Omental fat pad (tissue), 3 donors: ENCODE measurements at regions not wholly inside any gene's neighbourhood (a gene's known extent, or its start where the extent isn't known, plus 50 kb on each side); places are given as distances from the start of the nearest gene placed in this dataset.

ENCODE experiments used
- ATAC-seq: fragments of 150-250 bp; one replicate; pipeline ENCODE4 v1.9.1; 2016; ENCODE audit warnings: mild to moderate bottlenecking, moderate library complexity; ENCODE audit not compliant: low FRiP score
- DNase-seq: peaks from one replicate; pipeline ENCODE4 v3.0.0-alpha.2; 2019; ENCODE audit warnings: low spot score
- TF ChIP-seq, protein P1 (sequence below), 3 donors: fragments of 450-650 bp; IDR thresholded peaks; one replicate each; pipeline ENCODE4 v1.5.1; 2016 to 2017; ENCODE audit warnings: antibody characterized with exemption in 3 of 3, mild to moderate bottlenecking in 3 of 3, moderate library complexity in 2 of 3

DNA sequence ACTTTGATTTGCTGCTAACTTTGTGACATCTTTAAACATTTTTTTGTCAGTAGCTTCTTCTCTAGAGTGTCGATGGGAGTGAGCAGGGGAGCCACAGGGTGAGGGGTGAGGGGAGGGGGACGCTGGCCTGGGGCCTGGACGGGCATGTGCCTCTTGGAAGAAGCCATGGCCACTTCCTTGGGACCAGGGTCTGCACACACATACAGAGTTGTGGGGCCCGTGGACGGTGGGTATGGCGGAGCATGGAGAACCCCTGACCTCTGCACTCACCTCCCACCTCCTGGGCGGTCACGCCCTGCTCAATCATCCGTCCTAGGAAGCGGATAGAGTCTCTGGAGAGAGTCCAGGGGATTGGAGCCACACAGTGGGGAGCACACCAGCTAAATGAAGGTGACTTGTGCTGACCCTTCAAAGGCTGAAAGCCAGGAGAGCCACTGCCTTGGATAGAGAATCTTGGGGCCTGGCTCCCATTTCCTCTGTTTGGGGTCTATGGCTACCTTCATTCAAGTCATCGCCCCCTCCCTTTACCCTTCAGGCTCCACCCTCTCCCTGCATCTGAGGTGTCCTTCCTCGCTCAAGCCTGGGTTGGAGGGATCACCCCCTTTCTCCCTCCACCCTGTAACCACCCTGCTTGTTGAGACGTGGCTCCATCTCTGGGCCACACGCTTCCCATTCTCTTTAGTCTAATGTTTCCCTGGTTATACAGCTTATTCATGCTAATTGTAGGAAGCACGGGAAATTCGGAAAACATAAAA, 63.9 kb upstream of the HAAO start:
- ATAC-seq, result no peak
- no peak for DNase-seq
- TF ChIP-seq, protein P1, sequence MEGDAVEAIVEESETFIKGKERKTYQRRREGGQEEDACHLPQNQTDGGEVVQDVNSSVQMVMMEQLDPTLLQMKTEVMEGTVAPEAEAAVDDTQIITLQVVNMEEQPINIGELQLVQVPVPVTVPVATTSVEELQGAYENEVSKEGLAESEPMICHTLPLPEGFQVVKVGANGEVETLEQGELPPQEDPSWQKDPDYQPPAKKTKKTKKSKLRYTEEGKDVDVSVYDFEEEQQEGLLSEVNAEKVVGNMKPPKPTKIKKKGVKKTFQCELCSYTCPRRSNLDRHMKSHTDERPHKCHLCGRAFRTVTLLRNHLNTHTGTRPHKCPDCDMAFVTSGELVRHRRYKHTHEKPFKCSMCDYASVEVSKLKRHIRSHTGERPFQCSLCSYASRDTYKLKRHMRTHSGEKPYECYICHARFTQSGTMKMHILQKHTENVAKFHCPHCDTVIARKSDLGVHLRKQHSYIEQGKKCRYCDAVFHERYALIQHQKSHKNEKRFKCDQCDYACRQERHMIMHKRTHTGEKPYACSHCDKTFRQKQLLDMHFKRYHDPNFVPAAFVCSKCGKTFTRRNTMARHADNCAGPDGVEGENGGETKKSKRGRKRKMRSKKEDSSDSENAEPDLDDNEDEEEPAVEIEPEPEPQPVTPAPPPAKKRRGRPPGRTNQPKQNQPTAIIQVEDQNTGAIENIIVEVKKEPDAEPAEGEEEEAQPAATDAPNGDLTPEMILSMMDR (IDR thresholded peaks at IDR 0.05), result no peak

DNA sequence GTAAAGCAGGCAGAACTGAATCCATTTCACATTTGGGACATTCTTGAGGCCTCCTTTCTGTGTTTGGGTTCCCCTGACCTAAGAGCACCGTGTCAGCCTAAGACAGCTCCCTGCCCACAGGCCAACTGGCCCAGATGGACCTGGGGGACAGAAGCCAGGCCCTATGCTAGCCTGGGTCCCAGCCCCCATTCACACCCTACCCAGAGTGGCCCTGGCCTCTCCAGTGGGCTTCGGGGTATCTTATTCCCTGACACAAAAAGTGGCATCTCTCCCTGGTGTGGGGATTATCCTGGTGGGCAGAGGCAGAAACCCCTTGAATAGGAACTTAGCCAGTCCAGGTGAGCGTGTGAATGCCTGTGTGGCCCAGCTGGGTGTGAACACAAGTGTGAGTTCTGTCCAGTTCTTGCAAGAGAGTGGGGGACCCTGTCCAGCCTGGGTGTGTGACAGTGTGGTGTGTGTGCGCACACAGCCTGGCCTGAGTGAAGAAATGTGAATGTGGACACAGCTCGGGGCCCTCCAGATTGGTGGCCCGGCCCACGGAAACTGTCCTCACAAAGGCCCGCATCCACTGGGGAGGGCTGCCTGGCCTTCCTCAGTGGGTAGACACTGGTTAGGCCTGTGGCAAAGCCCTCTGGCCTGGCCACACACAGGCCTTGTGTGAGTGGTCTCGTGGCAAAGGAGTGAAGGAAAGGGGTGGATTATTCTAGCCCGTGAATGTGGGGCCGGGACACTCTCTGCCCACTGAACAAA, 63.0 kb upstream of the HAAO start:
- TF ChIP-seq, protein P1 (IDR thresholded peaks at IDR 0.05), result no peak
- ATAC-seq (no peak), DNase-seq (no peak)

DNA sequence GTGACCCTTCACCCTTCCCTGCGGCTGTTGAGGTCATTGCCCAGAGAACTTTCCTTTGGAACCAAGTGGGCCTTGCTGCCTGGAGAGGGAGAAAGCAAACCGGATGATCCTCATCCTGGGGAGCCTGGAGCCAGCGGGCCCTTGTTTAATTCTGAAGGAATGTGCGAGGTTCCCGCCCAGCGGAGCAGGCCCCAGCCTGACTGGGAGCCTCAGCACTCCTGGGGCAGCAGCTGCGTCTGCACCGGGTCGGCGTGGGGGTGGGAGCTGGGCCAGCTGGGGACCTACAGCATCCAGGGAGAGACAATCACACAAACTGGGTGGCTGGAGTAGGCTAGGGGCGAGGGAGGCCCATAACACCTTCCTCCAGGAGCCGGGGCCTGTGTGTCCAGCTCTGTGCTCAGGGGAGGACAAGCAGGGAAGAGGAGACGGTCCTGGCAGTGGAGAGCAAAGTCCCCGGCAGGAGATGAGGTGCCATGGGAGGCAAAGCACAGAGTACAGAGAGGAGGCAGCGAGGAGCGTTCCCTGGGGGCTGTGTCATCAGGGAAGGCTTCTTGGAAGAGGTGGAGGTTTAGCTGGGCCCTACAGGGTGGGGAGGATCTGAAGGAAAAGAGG, 61.9 kb upstream of the HAAO start:
- TF ChIP-seq, protein P1 (IDR thresholded peaks at IDR 0.05), result no peak
- ATAC-seq, result no peak
- DNase-seq, result no peak

DNA sequence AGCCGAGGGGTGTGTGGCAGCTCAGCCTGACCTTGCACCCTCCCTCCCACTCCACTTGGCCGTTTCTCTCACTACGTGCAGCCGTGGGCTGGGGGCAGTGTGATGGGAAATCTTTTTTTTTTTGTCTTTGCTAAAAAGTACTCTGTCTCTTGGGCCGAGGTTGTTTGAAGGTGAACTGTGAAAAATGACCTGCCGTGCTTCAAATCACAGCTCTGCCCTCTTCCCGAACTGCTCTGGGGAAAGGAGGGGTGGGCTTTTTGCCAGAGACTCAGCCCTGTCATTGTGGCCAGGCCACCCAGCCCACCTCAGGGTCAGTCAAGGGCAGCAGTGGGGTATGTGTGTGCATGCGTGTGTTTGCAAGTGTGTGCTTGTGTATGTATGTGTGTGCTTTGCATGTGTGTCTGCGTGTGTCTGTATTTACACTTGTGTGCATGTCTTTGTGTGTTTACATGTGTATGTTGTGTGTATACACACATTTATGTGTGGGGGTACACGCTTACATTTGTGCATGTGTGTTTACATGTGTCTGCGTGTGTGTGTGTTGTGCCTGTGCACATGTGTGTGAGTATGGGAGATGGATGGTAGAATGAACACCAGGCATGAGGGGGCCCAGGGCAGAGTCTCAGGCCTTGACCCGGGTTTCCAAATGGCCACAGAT, 61.3 kb upstream of the HAAO start:
- no peak for DNase-seq
- TF ChIP-seq, protein P1 (IDR thresholded peaks at IDR 0.05), result no peak
- no peak for ATAC-seq

DNA sequence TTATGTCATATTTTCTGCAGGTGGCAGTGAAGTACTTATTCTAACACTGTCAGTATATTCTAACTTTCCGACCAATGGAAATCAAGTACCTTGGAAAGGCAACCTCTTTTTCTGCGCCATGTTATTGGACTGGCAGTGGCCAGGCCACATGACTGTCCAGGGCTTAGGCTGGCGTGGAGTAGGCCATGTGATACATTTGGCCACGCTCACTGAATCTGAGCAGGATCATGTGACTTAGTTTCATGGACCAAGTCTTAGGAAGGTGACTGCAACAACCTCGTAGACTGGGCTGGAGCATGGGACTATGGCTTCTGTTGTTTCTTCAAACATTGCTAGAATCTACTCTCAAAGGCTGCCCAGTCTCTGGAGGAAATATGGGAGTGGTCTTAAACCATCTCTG, 60.4 kb upstream of the HAAO start:
- DNase-seq (no peak), ATAC-seq (peak; percentile 13)
- TF ChIP-seq, protein P1 (IDR thresholded peaks at IDR 0.05), result no peak

DNA sequence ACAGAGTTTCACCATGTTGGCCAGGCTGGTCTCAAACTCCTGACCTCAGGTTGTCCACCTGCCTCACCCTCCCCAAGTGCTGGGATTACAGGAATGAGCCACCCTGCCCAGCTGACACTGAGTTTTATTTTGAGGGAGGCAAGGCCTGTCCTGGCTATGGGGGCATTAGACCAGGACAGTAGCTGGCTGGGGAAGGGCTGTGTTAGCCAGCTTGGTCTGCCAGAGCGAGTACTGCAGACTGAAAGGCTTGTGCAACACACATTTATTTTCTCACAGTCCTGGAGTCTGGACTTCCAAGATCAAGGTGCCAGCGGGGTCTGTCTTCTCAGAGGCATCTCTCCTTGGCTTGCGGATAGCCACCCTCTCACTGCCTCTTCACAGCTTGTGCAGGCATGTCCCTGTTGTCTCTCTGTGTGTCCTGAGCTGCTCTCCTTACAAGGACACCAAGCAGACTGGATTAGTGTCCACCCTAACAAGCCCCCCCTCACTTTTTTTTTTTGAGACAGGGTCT, 59.4 kb upstream of the HAAO start:
- TF ChIP-seq, protein P1 (IDR thresholded peaks at IDR 0.05), result no peak
- ATAC-seq, result no peak
- DNase-seq, result no peak
